ENCODE measurements at regions not wholly inside any gene's neighbourhood (a gene's known extent, or its start where the extent isn't known, plus 50 kb on each side); places are given as distances from the start of the nearest gene placed in this dataset.

- ATAC-seq (replicated peaks in 1 of 2), result no peak
These were observed 103.4 kb upstream of the PJA1 start for GRCh38 chrX:69268611-69269010.

GRCh38 chrX:69264158-69264581 is 98.9 kb upstream of the PJA1 start:
- no peaks in the 10 kb centered on the region for H3K4me1 Mint-ChIP-seq (ENCODE audit: low read depth)
- DNase-seq (no peak), ATAC-seq (replicated peaks in 1 of 2) (no peak)
- H3K27me3 Mint-ChIP-seq (ENCODE audit: low read depth), result peaks cover 54% of the 10 kb centered on the region
- H3K36me3 Mint-ChIP-seq (ENCODE audit: insufficient read depth in 2 of 2), result no peaks in the 10 kb centered on the region
- H3K27ac Mint-ChIP-seq, result no peak overlapping the region
- no peak overlapping the region for H3K4me3 Mint-ChIP-seq
- no peaks in the 10 kb centered on the region for H3K9me3 Mint-ChIP-seq

More at GRCh38 chrX:69268611-69269010, 103.4 kb upstream of the PJA1 start:
- no peaks in the 10 kb centered on the region for H3K4me1 Mint-ChIP-seq (ENCODE audit: low read depth)
- no peaks in the 10 kb centered on the region for H3K9me3 Mint-ChIP-seq
- no peaks in the 10 kb centered on the region for H3K36me3 Mint-ChIP-seq (ENCODE audit: insufficient read depth in 2 of 2)
- H3K27me3 Mint-ChIP-seq (ENCODE audit: low read depth), result peaks cover 39% of the 10 kb centered on the region
- no peak overlapping the region for H3K4me3 Mint-ChIP-seq
- DNase-seq, result no peak
- no peak overlapping the region for H3K27ac Mint-ChIP-seq

- ATAC-seq (replicated peaks in 1 of 2), result no peak
- no peak overlapping the region for H3K4me3 Mint-ChIP-seq
- no peak overlapping the region for H3K27ac Mint-ChIP-seq
- H3K36me3 Mint-ChIP-seq (ENCODE audit: insufficient read depth in 2 of 2), result no peaks in the 10 kb centered on the region
- H3K9me3 Mint-ChIP-seq, result no peaks in the 10 kb centered on the region
- H3K4me1 Mint-ChIP-seq (ENCODE audit: low read depth), result no peaks in the 10 kb centered on the region
- no peak for DNase-seq
- H3K27me3 Mint-ChIP-seq (ENCODE audit: low read depth), result peaks cover 49% of the 10 kb centered on the region
These were observed 98.1 kb upstream of the PJA1 start for GRCh38 chrX:69263251-69263820.

- Mint-ChIP-seq H3K27me3 (ENCODE audit: low read depth) (peaks cover 51% of the 10 kb centered on the region), H3K27ac (no peak overlapping the region), H3K4me1 (ENCODE audit: low read depth) (no peaks in the 10 kb centered on the region), H3K9me3 (no peaks in the 10 kb centered on the region), H3K36me3 (ENCODE audit: insufficient read depth in 2 of 2) (no peaks in the 10 kb centered on the region), H3K4me3 (no peak overlapping the region)
- DNase-seq (no peak), ATAC-seq (replicated peaks in 1 of 2) (no peak)
These were observed 97.0 kb upstream of the PJA1 start for GRCh38 chrX:69262036-69262936.

GRCh38 chrX:69260169-69260568 is 94.9 kb upstream of the PJA1 start:
- Mint-ChIP-seq H3K9me3 (no peaks in the 10 kb centered on the region), H3K4me1 (ENCODE audit: low read depth) (no peaks in the 10 kb centered on the region), H3K36me3 (ENCODE audit: insufficient read depth in 2 of 2) (no peaks in the 10 kb centered on the region), H3K4me3 (no peak overlapping the region), H3K27ac (no peak overlapping the region), H3K27me3 (ENCODE audit: low read depth) (peaks cover 45% of the 10 kb centered on the region)
- ATAC-seq (replicated peaks in 1 of 2), result no peak
- no peak for DNase-seq

- no peaks in the 10 kb centered on the region for H3K4me1 Mint-ChIP-seq (ENCODE audit: low read depth)
- no peak overlapping the region for H3K27ac Mint-ChIP-seq
- ATAC-seq (replicated peaks in 1 of 2) (no peak), DNase-seq (no peak)
- no peaks in the 10 kb centered on the region for H3K36me3 Mint-ChIP-seq (ENCODE audit: insufficient read depth in 2 of 2)
- no peaks in the 10 kb centered on the region for H3K9me3 Mint-ChIP-seq
- H3K27me3 Mint-ChIP-seq (ENCODE audit: low read depth), result peaks cover 40% of the 10 kb centered on the region
- H3K4me3 Mint-ChIP-seq, result no peak overlapping the region
These were observed 93.6 kb upstream of the PJA1 start for GRCh38 chrX:69258893-69259292.

GRCh38 chrX:69257499-69258127 is 92.4 kb upstream of the PJA1 start:
- peaks cover 27% of the 10 kb centered on the region for H3K27me3 Mint-ChIP-seq (ENCODE audit: low read depth)
- DNase-seq, result no peak
- H3K9me3 Mint-ChIP-seq, result no peaks in the 10 kb centered on the region

GRCh38 chrX:69256291-69256565 is 91.0 kb upstream of the PJA1 start:
- Mint-ChIP-seq H3K4me3 (no peak overlapping the region), H3K9me3 (no peaks in the 10 kb centered on the region), H3K4me1 (ENCODE audit: low read depth) (no peaks in the 10 kb centered on the region), H3K27me3 (ENCODE audit: low read depth) (peaks cover 25% of the 10 kb centered on the region), H3K27ac (no peak overlapping the region), H3K36me3 (ENCODE audit: insufficient read depth in 2 of 2) (no peaks in the 10 kb centered on the region)
- DNase-seq (no peak), ATAC-seq (replicated peaks in 1 of 2) (no peak)

More at GRCh38 chrX:69257499-69258127, 92.4 kb upstream of the PJA1 start:
- H3K36me3 Mint-ChIP-seq (ENCODE audit: insufficient read depth in 2 of 2), result no peaks in the 10 kb centered on the region
- H3K4me1 Mint-ChIP-seq (ENCODE audit: low read depth), result no peaks in the 10 kb centered on the region
- no peak for ATAC-seq (replicated peaks in 1 of 2)
- H3K4me3 Mint-ChIP-seq, result no peak overlapping the region
- no peak overlapping the region for H3K27ac Mint-ChIP-seq

GRCh38 chrX:69255441-69256290 is 90.4 kb upstream of the PJA1 start:
- Mint-ChIP-seq H3K27ac (no peak overlapping the region), H3K9me3 (no peaks in the 10 kb centered on the region), H3K4me1 (ENCODE audit: low read depth) (no peaks in the 10 kb centered on the region), H3K27me3 (ENCODE audit: low read depth) (peaks cover 25% of the 10 kb centered on the region), H3K36me3 (ENCODE audit: insufficient read depth in 2 of 2) (no peaks in the 10 kb centered on the region), H3K4me3 (no peak overlapping the region)
- DNase-seq (no peak), ATAC-seq (replicated peaks in 1 of 2) (no peak)

GRCh38 chrX:69253821-69254220 is 88.6 kb upstream of the PJA1 start:
- H3K4me1 Mint-ChIP-seq (ENCODE audit: low read depth), result no peaks in the 10 kb centered on the region
- no peaks in the 10 kb centered on the region for H3K9me3 Mint-ChIP-seq
- no peak for DNase-seq
- H3K36me3 Mint-ChIP-seq (ENCODE audit: insufficient read depth in 2 of 2), result no peaks in the 10 kb centered on the region
- no peak overlapping the region for H3K27ac Mint-ChIP-seq
- peaks cover 16% of the 10 kb centered on the region for H3K27me3 Mint-ChIP-seq (ENCODE audit: low read depth)
- no peak for ATAC-seq (replicated peaks in 1 of 2)
- H3K4me3 Mint-ChIP-seq, result no peak overlapping the region

- Mint-ChIP-seq H3K27ac (no peak overlapping the region), H3K9me3 (no peaks in the 10 kb centered on the region)
- no peak for DNase-seq
These were observed 78.0 kb upstream of the PJA1 start for GRCh38 chrX:69243276-69243675.

GRCh38 chrX:69238887-69239231 is 73.6 kb upstream of the PJA1 start:
- Mint-ChIP-seq H3K4me1 (ENCODE audit: low read depth) (no peaks in the 10 kb centered on the region), H3K4me3 (no peak overlapping the region), H3K27me3 (ENCODE audit: low read depth) (peaks cover 29% of the 10 kb centered on the region), H3K27ac (no peak overlapping the region), H3K36me3 (ENCODE audit: insufficient read depth in 2 of 2) (no peaks in the 10 kb centered on the region), H3K9me3 (no peaks in the 10 kb centered on the region)
- DNase-seq, result no peak
- ATAC-seq (replicated peaks in 1 of 2), result no peak

More at GRCh38 chrX:69243276-69243675, 78.0 kb upstream of the PJA1 start:
- H3K36me3 Mint-ChIP-seq (ENCODE audit: insufficient read depth in 2 of 2), result no peaks in the 10 kb centered on the region
- no peak overlapping the region for H3K4me3 Mint-ChIP-seq
- H3K4me1 Mint-ChIP-seq (ENCODE audit: low read depth), result no peaks in the 10 kb centered on the region
- no peak for ATAC-seq (replicated peaks in 1 of 2)
- H3K27me3 Mint-ChIP-seq (ENCODE audit: low read depth), result peaks cover 56% of the 10 kb centered on the region
